HEK293 (cell line): ENCODE measurements at regions not wholly inside any gene's neighbourhood (a gene's known extent, or its start where the extent isn't known, plus 50 kb on each side); places are given as distances from the start of the nearest gene placed in this dataset.

ENCODE experiments used
- CTCF ChIA-PET: fragments of 350-600 bp; formaldehyde crosslinking; extraction: SDS; loops from one replicate; lab custom pipeline; 2021; ENCODE audit warnings: antibody characterized with exemption; lab: Yijun Ruan, JAX
- POLR2A ChIA-PET: fragments of 300-600 bp; formaldehyde crosslinking; extraction: SDS; loops from one replicate; lab custom pipeline; 2020; ENCODE audit warnings: antibody characterized with exemption, inconsistent platforms; lab: Yijun Ruan, JAX
- H3K27ac ChIP-seq: fragments of 200-500 bp; sonication (Bioruptor generic); 2 replicates; pipeline ENCODE4 v1.5.1; 2014; ENCODE audit warnings: low read depth, low read length, control low read depth, inconsistent platforms; ENCODE audit errors: extremely low read depth
- H3K36me3 ChIP-seq, 2 experiments: fragments of 200-500 bp in 1 of 2; sonication (Bioruptor generic) in 1 of 2; 1 replicate in 1 of 2; 2 replicates in 1 of 2; pipeline ENCODE4 v1.5.1; 2014 to 2017; ENCODE audit warnings: inconsistent platforms in 2 of 2, low read length in 2 of 2; ENCODE audit not compliant: control insufficient read depth in 2 of 2, insufficient read depth in 1 of 2
- H3K4me1 ChIP-seq: fragments of 200-500 bp; sonication (Bioruptor generic); 2 replicates; pipeline ENCODE4 v1.5.1; 2014; ENCODE audit warnings: mild to moderate bottlenecking, low read length, inconsistent platforms; ENCODE audit not compliant: control insufficient read depth, insufficient read depth
- H3K4me3 ChIP-seq: 2 replicates; pipeline ENCODE4 v1.5.1; 2011; ENCODE audit warnings: low read depth, mild to moderate bottlenecking, control low read depth, low read length, moderate library complexity
- H3K9me3 ChIP-seq: fragments of 200-500 bp; sonication (Bioruptor generic); 2 replicates; pipeline ENCODE4 v1.5.1; 2014; ENCODE audit warnings: low read depth, low read length, inconsistent platforms; ENCODE audit not compliant: control insufficient read depth, insufficient read depth
- KLF1 ChIP-seq: fragments of 450-650 bp; formaldehyde crosslinking; IDR thresholded peaks from 2 replicates; pipeline ENCODE4 v1.5.1; 2016; ENCODE audit warnings: missing biosample characterization, missing genetic modification characterization
- PRDM6 ChIP-seq: fragments of 450-650 bp; formaldehyde crosslinking; IDR thresholded peaks from 2 replicates; pipeline ENCODE4 v1.5.1; 2017; ENCODE audit warnings: missing biosample characterization, missing genetic modification characterization
- REST ChIP-seq: fragments of 450-650 bp; formaldehyde crosslinking; IDR thresholded peaks from 2 replicates; pipeline ENCODE4 v1.5.1; 2016; ENCODE audit warnings: missing biosample characterization, missing genetic modification characterization
- SP2 ChIP-seq: fragments of 450-650 bp; formaldehyde crosslinking; IDR thresholded peaks from 2 replicates; pipeline ENCODE4 v1.5.1; 2016; ENCODE audit warnings: missing biosample characterization, missing genetic modification characterization
- ZBTB20 ChIP-seq: fragments of 450-650 bp; formaldehyde crosslinking; IDR thresholded peaks from 2 replicates; pipeline ENCODE4 v1.5.1; 2016; ENCODE audit warnings: missing biosample characterization, missing genetic modification characterization
- ZEB2 ChIP-seq: fragments of 450-650 bp; formaldehyde crosslinking; IDR thresholded peaks from 2 replicates; pipeline ENCODE4 v1.5.1; 2016; ENCODE audit warnings: missing biosample characterization, missing genetic modification characterization
- ZNF140 ChIP-seq: fragments of 450-650 bp; formaldehyde crosslinking; IDR thresholded peaks from 2 replicates; pipeline ENCODE4 v1.5.1; 2016; ENCODE audit warnings: missing biosample characterization, missing genetic modification characterization
- ZNF394 ChIP-seq: fragments of 450-650 bp; formaldehyde crosslinking; IDR thresholded peaks from 2 replicates; pipeline ENCODE4 v1.5.1; 2016; ENCODE audit warnings: missing biosample characterization, missing genetic modification characterization, mild to moderate bottlenecking, moderate library complexity, borderline replicate concordance
- ZNF473 ChIP-seq: fragments of 450-650 bp; formaldehyde crosslinking; IDR thresholded peaks from 2 replicates; pipeline ENCODE4 v1.5.1; 2017; ENCODE audit warnings: missing biosample characterization, missing genetic modification characterization
- ZNF513 ChIP-seq: fragments of 450-650 bp; IDR thresholded peaks from 2 replicates; pipeline ENCODE4 v1.5.1; 2018; ENCODE audit warnings: missing biosample characterization, missing genetic modification characterization
- ZNF530 ChIP-seq: fragments of 450-650 bp; formaldehyde crosslinking; IDR thresholded peaks from 2 replicates; pipeline ENCODE4 v1.5.1; 2016; ENCODE audit warnings: low read depth, missing biosample characterization, missing genetic modification characterization
- ZNF549 ChIP-seq: fragments of 450-650 bp; IDR thresholded peaks from 2 replicates; pipeline ENCODE4 v1.5.1; 2018; ENCODE audit warnings: missing biosample characterization, missing genetic modification characterization, mild to moderate bottlenecking, inconsistent platforms, moderate library complexity
- ZNF664 ChIP-seq: fragments of 450-650 bp; formaldehyde crosslinking; IDR thresholded peaks from 2 replicates; pipeline ENCODE4 v1.5.1; 2016; ENCODE audit warnings: missing biosample characterization, missing genetic modification characterization
- ZNF747 ChIP-seq: fragments of 450-650 bp; formaldehyde crosslinking; IDR thresholded peaks from 2 replicates; pipeline ENCODE4 v1.5.1; 2016; ENCODE audit warnings: missing biosample characterization, missing genetic modification characterization
- ZNF785 ChIP-seq: fragments of 450-650 bp; formaldehyde crosslinking; IDR thresholded peaks from 2 replicates; pipeline ENCODE4 v1.5.1; 2016; ENCODE audit warnings: missing biosample characterization, missing genetic modification characterization
- ZNF792 ChIP-seq: fragments of 450-650 bp; formaldehyde crosslinking; IDR thresholded peaks from 2 replicates; pipeline ENCODE4 v1.5.1; 2016; ENCODE audit warnings: missing biosample characterization, missing genetic modification characterization
- ZNF837 ChIP-seq: fragments of 450-650 bp; formaldehyde crosslinking; IDR thresholded peaks from 2 replicates; pipeline ENCODE4 v1.5.1; 2016; ENCODE audit warnings: missing biosample characterization, missing genetic modification characterization
- TF ChIP-seq, protein P1 (sequence below): fragments of 450-650 bp; formaldehyde crosslinking; IDR thresholded peaks from 2 replicates; pipeline ENCODE4 v1.5.1; 2016; ENCODE audit warnings: missing biosample characterization, missing genetic modification characterization, low read depth
- TF ChIP-seq, protein P2 (sequence below): fragments of 450-650 bp; formaldehyde crosslinking; IDR thresholded peaks from 2 replicates; pipeline ENCODE4 v1.5.1; 2016; ENCODE audit warnings: missing biosample characterization, missing genetic modification characterization

GRCh38 chr12:126932156-126932555, 1334.8 kb upstream of the TMEM132C start:
- POLR2A ChIA-PET: no interaction called here
- H3K9me3 ChIP-seq: no peaks in the 10 kb centered on the region
- TF ChIP-seq, protein P1, sequence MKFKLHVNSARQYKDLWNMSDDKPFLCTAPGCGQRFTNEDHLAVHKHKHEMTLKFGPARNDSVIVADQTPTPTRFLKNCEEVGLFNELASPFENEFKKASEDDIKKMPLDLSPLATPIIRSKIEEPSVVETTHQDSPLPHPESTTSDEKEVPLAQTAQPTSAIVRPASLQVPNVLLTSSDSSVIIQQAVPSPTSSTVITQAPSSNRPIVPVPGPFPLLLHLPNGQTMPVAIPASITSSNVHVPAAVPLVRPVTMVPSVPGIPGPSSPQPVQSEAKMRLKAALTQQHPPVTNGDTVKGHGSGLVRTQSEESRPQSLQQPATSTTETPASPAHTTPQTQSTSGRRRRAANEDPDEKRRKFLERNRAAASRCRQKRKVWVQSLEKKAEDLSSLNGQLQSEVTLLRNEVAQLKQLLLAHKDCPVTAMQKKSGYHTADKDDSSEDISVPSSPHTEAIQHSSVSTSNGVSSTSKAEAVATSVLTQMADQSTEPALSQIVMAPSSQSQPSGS (tag by site-specific recombination): no peak
- TF ChIP-seq ZNF747 (tag by site-specific recombination): no peak
- no peak for TF ChIP-seq ZNF785 (tag by site-specific recombination)
- TF ChIP-seq ZNF549 (tag by site-specific recombination): no peak
- no peak for TF ChIP-seq ZNF473 (tag by site-specific recombination)
- no peak for TF ChIP-seq ZNF394
- no peak for TF ChIP-seq ZNF837
- TF ChIP-seq SP2 (tag by site-specific recombination): no peak
- TF ChIP-seq KLF1: no peak
- no peak for TF ChIP-seq REST (tag by site-specific recombination)
- no peak for TF ChIP-seq ZNF530 (tag by site-specific recombination)
- TF ChIP-seq ZNF140 (tag by site-specific recombination): no peak
- TF ChIP-seq ZBTB20 (tag by site-specific recombination): no peak
- TF ChIP-seq, protein P2, sequence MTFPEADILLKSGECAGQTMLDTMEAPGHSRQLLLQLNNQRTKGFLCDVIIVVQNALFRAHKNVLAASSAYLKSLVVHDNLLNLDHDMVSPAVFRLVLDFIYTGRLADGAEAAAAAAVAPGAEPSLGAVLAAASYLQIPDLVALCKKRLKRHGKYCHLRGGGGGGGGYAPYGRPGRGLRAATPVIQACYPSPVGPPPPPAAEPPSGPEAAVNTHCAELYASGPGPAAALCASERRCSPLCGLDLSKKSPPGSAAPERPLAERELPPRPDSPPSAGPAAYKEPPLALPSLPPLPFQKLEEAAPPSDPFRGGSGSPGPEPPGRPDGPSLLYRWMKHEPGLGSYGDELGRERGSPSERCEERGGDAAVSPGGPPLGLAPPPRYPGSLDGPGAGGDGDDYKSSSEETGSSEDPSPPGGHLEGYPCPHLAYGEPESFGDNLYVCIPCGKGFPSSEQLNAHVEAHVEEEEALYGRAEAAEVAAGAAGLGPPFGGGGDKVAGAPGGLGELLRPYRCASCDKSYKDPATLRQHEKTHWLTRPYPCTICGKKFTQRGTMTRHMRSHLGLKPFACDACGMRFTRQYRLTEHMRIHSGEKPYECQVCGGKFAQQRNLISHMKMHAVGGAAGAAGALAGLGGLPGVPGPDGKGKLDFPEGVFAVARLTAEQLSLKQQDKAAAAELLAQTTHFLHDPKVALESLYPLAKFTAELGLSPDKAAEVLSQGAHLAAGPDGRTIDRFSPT (tag by site-specific recombination): no peak
- TF ChIP-seq ZNF664: no peak
- TF ChIP-seq PRDM6: no peak
- TF ChIP-seq ZNF513 (tag by site-specific recombination): no peak
- TF ChIP-seq ZNF792: no peak
- TF ChIP-seq ZEB2 (tag by site-specific recombination): no peak
- TF ChIP-seq, all 188 proteins: peak for 0
- H3K4me1 ChIP-seq: no peaks in the 10 kb centered on the region
- no peaks in the 10 kb centered on the region for H3K36me3 ChIP-seq
- no peak overlapping the region for H3K4me3 ChIP-seq
- H3K27ac ChIP-seq: no peak overlapping the region
- CTCF ChIA-PET: no interaction called here
